Neural crest cell (in vitro differentiated cells): ENCODE measurements at regions not wholly inside any gene's neighbourhood (a gene's known extent, or its start where the extent isn't known, plus 50 kb on each side); places are given as distances from the start of the nearest gene placed in this dataset.

Source experiments
- DNase-seq: peaks from one replicate; pipeline ENCODE4 v3.0.0; 2021; ENCODE audit warnings: low read depth, mixed read lengths, low spot score
- H3K27ac Mint-ChIP-seq: one replicate; pipeline ENCODE4 v1.8.0; 2021; ENCODE audit warnings: mild to moderate bottlenecking, mixed read lengths; ENCODE audit not compliant: unreplicated experiment
- H3K27me3 Mint-ChIP-seq: 2 replicates; pipeline ENCODE4 v1.8.0; 2021; ENCODE audit warnings: low read depth, mild to moderate bottlenecking, mixed read lengths
- H3K36me3 Mint-ChIP-seq: 2 replicates; pipeline ENCODE4 v1.8.0; 2021; ENCODE audit warnings: low read depth, mild to moderate bottlenecking, mixed read lengths
- H3K4me1 Mint-ChIP-seq: 2 replicates; pipeline ENCODE4 v1.8.0; 2021; ENCODE audit warnings: mixed read lengths
- H3K4me3 Mint-ChIP-seq: one replicate; pipeline ENCODE4 v1.8.0; 2021; ENCODE audit warnings: mild to moderate bottlenecking, mixed read lengths
- H3K9me3 Mint-ChIP-seq: 2 replicates; pipeline ENCODE4 v1.8.0; 2021; ENCODE audit warnings: mixed read lengths
- CTCF ChIP-seq: fragments of 200-600 bp; sonication (generic); conservative IDR thresholded peaks from 2 replicates; pipeline ENCODE4 v1.5.0; 2021; ENCODE audit warnings: antibody characterized with exemption, mild to moderate bottlenecking

- Mint-ChIP-seq H3K9me3 (no peaks in the 10 kb centered on the region), H3K4me1 (peaks cover 15% of the 10 kb centered on the region), H3K27ac (no peak overlapping the region), H3K27me3 (no peaks in the 10 kb centered on the region), H3K4me3 (no peak overlapping the region), H3K36me3 (no peaks in the 10 kb centered on the region)
- no peak for DNase-seq
- no peak for TF ChIP-seq CTCF
Observed at GRCh38 chr2:58922245-58922644, 681.1 kb upstream of the FANCL start.

GRCh38 chr2:58921676-58922075 lies 680.6 kb upstream of the FANCL start:
- H3K36me3 Mint-ChIP-seq, result no peaks in the 10 kb centered on the region
- no peak for DNase-seq
- H3K4me1 Mint-ChIP-seq, result peaks cover 15% of the 10 kb centered on the region
- H3K4me3 Mint-ChIP-seq, result no peak overlapping the region
- TF ChIP-seq CTCF, result no peak
- H3K27me3 Mint-ChIP-seq, result no peaks in the 10 kb centered on the region
- H3K27ac Mint-ChIP-seq, result no peak overlapping the region
- H3K9me3 Mint-ChIP-seq, result no peaks in the 10 kb centered on the region

- H3K36me3 Mint-ChIP-seq, result no peaks in the 10 kb centered on the region
- no peak for DNase-seq
- H3K9me3 Mint-ChIP-seq, result no peaks in the 10 kb centered on the region
- no peak overlapping the region for H3K27ac Mint-ChIP-seq
- no peak overlapping the region for H3K4me3 Mint-ChIP-seq
- TF ChIP-seq CTCF, result no peak
- peaks cover 19% of the 10 kb centered on the region for H3K4me1 Mint-ChIP-seq
- no peaks in the 10 kb centered on the region for H3K27me3 Mint-ChIP-seq
Observed at GRCh38 chr2:58920001-58920400, 678.9 kb upstream of the FANCL start.

GRCh38 chr2:58919316-58919715 lies 678.2 kb upstream of the FANCL start:
- TF ChIP-seq CTCF, result no peak
- Mint-ChIP-seq H3K36me3 (no peaks in the 10 kb centered on the region), H3K27me3 (no peaks in the 10 kb centered on the region), H3K4me3 (no peak overlapping the region), H3K4me1 (peaks cover 24% of the 10 kb centered on the region), H3K9me3 (no peaks in the 10 kb centered on the region), H3K27ac (no peak overlapping the region)
- no peak for DNase-seq

- Mint-ChIP-seq H3K27me3 (no peaks in the 10 kb centered on the region), H3K4me3 (no peak overlapping the region), H3K27ac (no peak overlapping the region), H3K4me1 (peaks cover 32% of the 10 kb centered on the region), H3K36me3 (no peaks in the 10 kb centered on the region), H3K9me3 (no peaks in the 10 kb centered on the region)
- TF ChIP-seq CTCF, result no peak
- no peak for DNase-seq
Observed at GRCh38 chr2:58918141-58918540, 677.0 kb upstream of the FANCL start.

- Mint-ChIP-seq H3K36me3 (no peaks in the 10 kb centered on the region), H3K27ac (no peak overlapping the region), H3K4me3 (no peak overlapping the region), H3K4me1 (peaks cover 36% of the 10 kb centered on the region), H3K9me3 (no peaks in the 10 kb centered on the region), H3K27me3 (no peaks in the 10 kb centered on the region)
- no peak for DNase-seq
- TF ChIP-seq CTCF, result no peak
Observed at GRCh38 chr2:58917596-58917995, 676.5 kb upstream of the FANCL start.
